Keratinocyte (primary cell): ENCODE measurements at regions not wholly inside any gene's neighbourhood (a gene's known extent, or its start where the extent isn't known, plus 50 kb on each side); places are given as distances from the start of the nearest gene placed in this dataset.

Experiments
- DNase-seq: peaks from one replicate; pipeline ENCODE4 v3.0.0-alpha.2; 2011; ENCODE audit warnings: low read depth, missing footprints, low spot score
- FAIRE-seq: peaks from 2 replicates; lab custom pipeline; 2011; peaks lifted over from hg19 to GRCh38; lab: Jason Lieb, UNC
- H2AFZ ChIP-seq: 2 replicates; pipeline ENCODE4 v1.6.0; 2012; ENCODE audit warnings: low read length, control low read depth, inconsistent platforms; ENCODE audit not compliant: control insufficient read depth
- H3K27ac ChIP-seq: 2 replicates; pipeline ENCODE4 v1.5.1; 2011; ENCODE audit warnings: low read length; ENCODE audit not compliant: control insufficient read depth, insufficient read depth
- H3K27me3 ChIP-seq: 3 replicates; pipeline ENCODE4 v1.6.0; 2011; ENCODE audit warnings: low read length; ENCODE audit not compliant: control insufficient read depth, insufficient read depth; ENCODE audit errors: extremely low read depth
- H3K36me3 ChIP-seq, 2 experiments: 2 replicates in 1 of 2; 3 replicates in 1 of 2; pipeline ENCODE4 v1.5.1; 2011; ENCODE audit warnings: low read length in 2 of 2, mild to moderate bottlenecking in 1 of 2; ENCODE audit not compliant: control insufficient read depth in 2 of 2, insufficient read depth in 2 of 2; ENCODE audit errors: extremely low read depth in 1 of 2
- H3K4me1 ChIP-seq: 3 replicates; pipeline ENCODE4 v1.5.1; 2011; ENCODE audit warnings: low read length; ENCODE audit not compliant: control insufficient read depth, insufficient read depth; ENCODE audit errors: extremely low read depth
- H3K4me2 ChIP-seq: 3 replicates; pipeline ENCODE4 v1.6.0; 2011; ENCODE audit warnings: low read depth, low read length; ENCODE audit not compliant: control insufficient read depth, insufficient read depth; ENCODE audit errors: extremely low read depth
- H3K4me3 ChIP-seq, 3 experiments: fragments of 200-600 bp in 1 of 3; sonication (generic) in 1 of 3; 2 replicates in 2 of 3; 3 replicates in 1 of 3; pipeline ENCODE4 v1.5.1; 2011 to 2016; ENCODE audit warnings: low read length in 3 of 3, mild to moderate bottlenecking in 3 of 3, control low read depth in 2 of 3, inconsistent platforms in 1 of 3, low read depth in 1 of 3, mixed read lengths in 1 of 3, mixed run types in 1 of 3, moderate library complexity in 1 of 3; ENCODE audit not compliant: control insufficient read depth in 2 of 3, insufficient read depth in 2 of 3; ENCODE audit errors: extremely low read depth in 1 of 3
- H3K79me2 ChIP-seq: 2 replicates; pipeline ENCODE4 v1.6.0; 2012; ENCODE audit warnings: low read length; ENCODE audit not compliant: control insufficient read depth, insufficient read depth
- H3K9ac ChIP-seq: 3 replicates; pipeline ENCODE4 v1.6.0; 2011; ENCODE audit warnings: low read length; ENCODE audit not compliant: control insufficient read depth, insufficient read depth; ENCODE audit errors: extremely low read depth
- H3K9me1 ChIP-seq: 3 replicates; pipeline ENCODE4 v1.6.0; 2011; ENCODE audit warnings: low read length; ENCODE audit not compliant: control insufficient read depth, insufficient read depth; ENCODE audit errors: extremely low read depth
- H3K9me3 ChIP-seq: 2 replicates; pipeline ENCODE4 v1.5.1; 2012; ENCODE audit warnings: low read depth, low read length; ENCODE audit not compliant: control insufficient read depth
- H4K20me1 ChIP-seq: 3 replicates; pipeline ENCODE4 v1.6.0; 2011; ENCODE audit warnings: low read length; ENCODE audit not compliant: control insufficient read depth, insufficient read depth; ENCODE audit errors: extremely low read depth
- CTCF ChIP-seq, 3 experiments: IDR thresholded peaks in 1 of 3; conservative IDR thresholded peaks in 1 of 3; optimal IDR thresholded peaks in 1 of 3; 2 replicates in 2 of 3; 3 replicates in 1 of 3; pipeline versions ENCODE3 to v1.5.1; 2011; ENCODE audit warnings: low read length in 3 of 3, mild to moderate bottlenecking in 3 of 3, moderate library complexity in 2 of 3, control low read depth in 1 of 3, inconsistent platforms in 1 of 3; ENCODE audit not compliant: insufficient read depth in 2 of 3; ENCODE audit errors: extremely low read depth in 1 of 3
- EZH2 ChIP-seq: IDR thresholded peaks from one replicate; pipeline ENCODE4 v1.6.1; 2012; ENCODE audit warnings: inconsistent platforms, mild to moderate bottlenecking, low read length, moderate library complexity
- dilution Hi-C: fragments of 300-500 bp; cut with MboI; formaldehyde crosslinking; loops from one replicate; pipeline ENCODE4 v1.7.0; 2020; ENCODE audit warnings: low sequenced_read_pairs; ENCODE audit not compliant: extremely low pct_ligation_motif_present

- Histone ChIP-seq H3K79me2 (no peaks in the 10 kb centered on the region), H3K9me3 (peaks cover 2% of the 10 kb centered on the region), H3K36me3 (no peaks in the 10 kb centered on the region), H3K4me3 (no peak overlapping the region), H4K20me1 (no peaks in the 10 kb centered on the region), H3K4me2 (no peak overlapping the region), H3K9me1 (no peaks in the 10 kb centered on the region), H3K27ac (no peak overlapping the region), H3K9ac (no peak overlapping the region), H2AFZ (no peak overlapping the region), H3K27me3 (peaks cover 5% of the 10 kb centered on the region), H3K4me1 (peaks cover 2% of the 10 kb centered on the region)
- DNase-seq (no peak), FAIRE-seq (no peak)
- no peak for TF ChIP-seq CTCF (optimal IDR thresholded peaks at IDR 0.05 in 1 of 3, IDR thresholded peaks at IDR 0.05 in 1 of 3, conservative IDR thresholded peaks at IDR 0.05 in 1 of 3; ENCODE audit: extremely low read depth in 1 of 3, insufficient read depth in 2 of 3, low read length in 3 of 3)
- no peak for TF ChIP-seq EZH2
- dilution Hi-C loops: no loop called here
These were observed 268.0 kb downstream of the CYP26B1 start for GRCh38 chr2:71879509-71880184.

- TF ChIP-seq CTCF (optimal IDR thresholded peaks at IDR 0.05 in 1 of 3, IDR thresholded peaks at IDR 0.05 in 1 of 3, conservative IDR thresholded peaks at IDR 0.05 in 1 of 3; ENCODE audit: extremely low read depth in 1 of 3, insufficient read depth in 2 of 3, low read length in 3 of 3) (no peak), EZH2 (no peak)
- Histone ChIP-seq H3K4me3 (no peak overlapping the region), H3K9me3 (no peaks in the 10 kb centered on the region), H3K27me3 (peaks cover 5% of the 10 kb centered on the region), H3K4me2 (no peak overlapping the region), H3K27ac (no peak overlapping the region), H3K79me2 (no peaks in the 10 kb centered on the region), H3K9ac (no peak overlapping the region), H3K4me1 (no peaks in the 10 kb centered on the region), H2AFZ (no peak overlapping the region), H3K9me1 (no peaks in the 10 kb centered on the region), H4K20me1 (no peaks in the 10 kb centered on the region), H3K36me3 (no peaks in the 10 kb centered on the region)
- no peak for FAIRE-seq
- DNase-seq: no peak
- dilution Hi-C loops: no loop called here
These were observed 268.8 kb downstream of the CYP26B1 start for GRCh38 chr2:71878626-71879508.
